Transverse colon (tissue), 4 donors: ENCODE measurements at regions not wholly inside any gene's neighbourhood (a gene's known extent, or its start where the extent isn't known, plus 50 kb on each side); places are given as distances from the start of the nearest gene placed in this dataset.

Experiments used
- DNase-seq: peaks from one replicate; pipeline ENCODE4 v3.0.0-alpha.2; 2019
- H3K27ac ChIP-seq, 4 donors: fragments of 200-600 bp; sonication (generic); 2 replicates each; pipeline ENCODE4 v1.5.1; 2016 to 2018; ENCODE audit warnings: inconsistent platforms in 4 of 4
- H3K27me3 ChIP-seq: fragments of 200-600 bp; sonication (generic); 2 replicates; pipeline ENCODE4 v1.5.1; 2017; ENCODE audit warnings: inconsistent platforms
- H3K36me3 ChIP-seq, 4 donors: fragments of 200-600 bp; sonication (generic); 2 replicates each; pipeline ENCODE4 v1.5.1; 2017 to 2019; ENCODE audit warnings: inconsistent platforms in 4 of 4
- H3K4me1 ChIP-seq, 4 donors: fragments of 200-600 bp; sonication (generic); 2 replicates each; pipeline ENCODE4 v1.5.1; 2017 to 2020; ENCODE audit warnings: inconsistent platforms in 4 of 4
- H3K4me3 ChIP-seq, 4 donors: fragments of 200-600 bp; sonication (generic); 1 replicate in 1 of 4; 2 replicates in 3 of 4; pipeline versions ENCODE4 v1.5.1 to v1.6.1; 2017 to 2019; ENCODE audit warnings: inconsistent platforms in 4 of 4
- H3K9me3 ChIP-seq, 2 donors: fragments of 200-600 bp; sonication (generic); 2 replicates each; pipeline ENCODE4 v1.5.1; 2017 to 2019; ENCODE audit warnings: inconsistent platforms in 2 of 2
- CTCF ChIP-seq, 5 experiments: fragments of 200-600 bp in 3 of 5; fragments of 450-650 bp in 2 of 5; sonication (generic) in 3 of 5; IDR thresholded peaks; 1 replicate in 2 of 5; 2 replicates in 3 of 5; pipeline ENCODE4 v1.5.1; 2016 to 2017; ENCODE audit warnings: antibody characterized with exemption in 5 of 5, inconsistent platforms in 3 of 5, mild to moderate bottlenecking in 2 of 5, moderate library complexity in 1 of 5
- EP300 ChIP-seq: sonication (generic); formaldehyde crosslinking; IDR thresholded peaks from one replicate; pipeline ENCODE4 v1.6.1; 2017; ENCODE audit warnings: antibody characterized with exemption, low read depth
- POLR2A ChIP-seq: fragments of 450-650 bp; IDR thresholded peaks from one replicate; pipeline ENCODE4 v1.6.1; 2016; ENCODE audit warnings: antibody characterized with exemption, mild to moderate bottlenecking, moderate library complexity
- POLR2AphosphoS5 ChIP-seq, 3 donors: sonication (generic); formaldehyde crosslinking; IDR thresholded peaks; one replicate each; pipeline ENCODE4 v1.6.1; 2016; ENCODE audit warnings: antibody characterized with exemption in 3 of 3
- WGBS, 2 donors: methylation state at CpG; one replicate each; pipeline ENCODE4 v1.1.5; 2018; ENCODE audit warnings: low coverage in 1 of 2; 5-methylcytosine and 5-hydroxymethylcytosine counted together
- in situ Hi-C, 4 donors: fragments of 200-750 bp; cut with MboI; loops; one replicate each; pipeline versions ENCODE4 v1.15.0 to v1.15.1; 2017; ENCODE audit warnings: low sequenced_read_pairs in 3 of 4, low pct_ligation_motif_present in 1 of 4, low pct_unique_long_range_greater_than_20kb in 1 of 4
- intact Hi-C: fragments of 100-400 bp; cut with DNase I; formaldehyde crosslinking; loops from one replicate; pipeline ENCODE4 v1.15.1; 2023; ENCODE audit warnings: low total_unique reads

DNA sequence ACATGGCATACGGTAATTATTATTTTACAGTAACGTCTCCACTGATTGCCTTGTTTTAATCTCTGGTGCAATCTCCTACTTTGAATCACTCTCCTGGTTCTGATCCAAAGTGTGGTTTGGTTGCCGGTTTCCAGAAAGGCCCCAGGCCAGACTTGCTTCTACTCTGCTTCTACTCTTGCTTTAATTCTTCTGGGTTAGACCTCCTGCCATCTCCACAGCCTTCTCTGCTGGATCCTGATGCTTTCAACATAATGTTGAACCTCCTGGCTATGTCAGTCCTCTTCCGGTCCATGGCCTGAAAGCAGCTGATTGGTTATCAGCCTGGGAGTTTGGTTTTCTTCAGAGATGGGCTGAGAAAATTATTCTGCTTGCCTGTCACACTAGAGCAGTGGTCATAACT is 266.5 kb upstream of the RIMS1 start:
- DNase-seq = no peak
- intact Hi-C loops (no loop called here), in situ Hi-C loops (no loop called here)
- Histone ChIP-seq H3K4me3 (no peak overlapping the region), H3K36me3 (no peaks in the 10 kb centered on the region), H3K27ac (no peak overlapping the region), H3K27me3 (no peaks in the 10 kb centered on the region), H3K4me1 (no peaks in the 10 kb centered on the region), H3K9me3 (no peaks in the 10 kb centered on the region)
- WGBS, 2 donors = 77 to 81% methylated on average over 3 to 4 of the region's 4 CpGs
- TF ChIP-seq CTCF (IDR thresholded peaks at IDR 0.05) (no peak), POLR2A (no peak), POLR2AphosphoS5 (IDR thresholded peaks at IDR 0.05) (no peak), EP300 (no peak)

GRCh38 chr6:71621918-71622519 is 264.3 kb upstream of the RIMS1 start:
- TF ChIP-seq CTCF (IDR thresholded peaks at IDR 0.05) (peak in 3 of 5 experiments; percentile 28 to 33 (median 28)), EP300 (no peak), POLR2A (no peak), POLR2AphosphoS5 (IDR thresholded peaks at IDR 0.05) (no peak)
- DNase-seq = no peak
- no peak overlapping the region for H3K27ac ChIP-seq
- no peaks in the 10 kb centered on the region for H3K9me3 ChIP-seq
- H3K4me3 ChIP-seq = no peak overlapping the region
- H3K27me3 ChIP-seq = no peaks in the 10 kb centered on the region
- in situ Hi-C loops (no loop called here), intact Hi-C loops (no loop called here)
- H3K36me3 ChIP-seq = no peaks in the 10 kb centered on the region
- 33 to 40% methylated on average over 3 of the region's 3 CpGs for WGBS, 2 donors
- no peaks in the 10 kb centered on the region for H3K4me1 ChIP-seq

GRCh38 chr6:71642120-71642519 is 244.2 kb upstream of the RIMS1 start:
- Histone ChIP-seq H3K27me3 (no peaks in the 10 kb centered on the region), H3K4me3 (no peak overlapping the region), H3K9me3 (no peaks in the 10 kb centered on the region), H3K27ac (no peak overlapping the region), H3K4me1 (no peaks in the 10 kb centered on the region), H3K36me3 (no peaks in the 10 kb centered on the region)
- TF ChIP-seq POLR2AphosphoS5 (IDR thresholded peaks at IDR 0.05) (no peak), POLR2A (no peak), EP300 (no peak), CTCF (IDR thresholded peaks at IDR 0.05) (no peak)
- intact Hi-C loops (loop anchor here (5.0 kb wide), 1 partner anchor 540 kb away; no protein-coding TSS in a partner anchor), in situ Hi-C loops (no loop called here)
- no peak for DNase-seq
- WGBS, 2 donors = 62 to 72% methylated on average over 2 of the region's 2 CpGs

- in situ Hi-C loops = no loop called here
- Histone ChIP-seq H3K9me3 (no peaks in the 10 kb centered on the region), H3K4me1 (no peaks in the 10 kb centered on the region), H3K27me3 (no peaks in the 10 kb centered on the region), H3K4me3 (no peak overlapping the region), H3K36me3 (no peaks in the 10 kb centered on the region), H3K27ac (no peak overlapping the region)
- intact Hi-C loops = loop anchor here (5.0 kb wide), 1 partner anchor 540 kb away; no protein-coding TSS in a partner anchor
- DNase-seq = no peak
- 83 to 91% methylated on average over 4 of the region's 4 CpGs for WGBS, 2 donors
- no peak for TF ChIP-seq CTCF (IDR thresholded peaks at IDR 0.05)
- TF ChIP-seq EP300 = no peak
- TF ChIP-seq POLR2A = no peak
- TF ChIP-seq POLR2AphosphoS5 (IDR thresholded peaks at IDR 0.05) = no peak
Observed at GRCh38 chr6:71642793-71643192, 243.6 kb upstream of the RIMS1 start.
